HG03521 (cell line): ENCODE measurements at regions not wholly inside any gene's neighbourhood (a gene's known extent, or its start where the extent isn't known, plus 50 kb on each side); places are given as distances from the start of the nearest gene placed in this dataset.
"Not testable (repeated sequence)": the region's sequence is repeated elsewhere in the genome, so short reads cannot be mapped to it uniquely, and the experiment has no call there.

ENCODE experiments used
- ATAC-seq: cut with Tn5 transposase; IDR thresholded peaks from one replicate; pipeline ENCODE4 v1.9.1; 2021; ENCODE audit warnings: mild to moderate bottlenecking, moderate library complexity; ENCODE audit not compliant: unreplicated experiment

DNA sequence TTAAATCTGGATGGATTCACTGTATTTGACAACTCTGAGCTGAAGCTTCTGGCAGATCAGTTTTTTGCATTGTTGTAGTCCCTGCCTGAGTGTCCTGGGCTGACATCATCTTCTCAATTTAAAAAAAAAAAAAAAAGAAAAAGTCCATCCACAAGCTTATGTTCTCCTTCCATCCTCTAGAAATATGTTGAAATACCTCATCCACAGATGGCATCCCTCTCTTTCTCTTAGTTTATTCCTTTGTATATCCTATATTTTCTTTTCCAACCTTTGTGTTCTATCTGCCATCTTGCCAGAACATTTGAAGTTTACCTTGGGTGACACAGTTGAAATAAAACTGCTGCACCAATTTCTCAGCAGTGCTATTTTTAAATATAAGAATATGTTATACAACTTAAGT lies 184.4 kb upstream of the PKN2 start:
- no peak for ATAC-seq

DNA sequence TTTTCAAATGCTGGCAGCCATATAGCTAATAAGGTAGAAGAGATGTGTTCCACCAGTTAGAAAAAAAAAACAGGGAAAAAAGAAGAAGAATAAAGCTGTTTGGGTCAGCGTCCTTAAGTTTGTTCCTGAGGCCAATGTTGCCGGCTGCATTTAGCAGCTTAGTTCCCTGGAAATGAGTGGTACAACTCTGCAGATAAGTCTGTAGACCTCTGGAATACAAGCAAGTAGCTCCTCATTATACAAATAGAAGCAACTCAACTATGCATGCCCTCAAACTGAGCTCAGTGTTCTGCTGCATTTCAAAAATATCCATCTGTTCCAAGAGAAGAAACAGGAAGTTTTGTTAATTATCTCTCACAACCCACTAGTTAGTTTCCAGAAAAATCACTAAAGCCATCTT lies 181.2 kb upstream of the PKN2 start:
- ATAC-seq: no peak

DNA sequence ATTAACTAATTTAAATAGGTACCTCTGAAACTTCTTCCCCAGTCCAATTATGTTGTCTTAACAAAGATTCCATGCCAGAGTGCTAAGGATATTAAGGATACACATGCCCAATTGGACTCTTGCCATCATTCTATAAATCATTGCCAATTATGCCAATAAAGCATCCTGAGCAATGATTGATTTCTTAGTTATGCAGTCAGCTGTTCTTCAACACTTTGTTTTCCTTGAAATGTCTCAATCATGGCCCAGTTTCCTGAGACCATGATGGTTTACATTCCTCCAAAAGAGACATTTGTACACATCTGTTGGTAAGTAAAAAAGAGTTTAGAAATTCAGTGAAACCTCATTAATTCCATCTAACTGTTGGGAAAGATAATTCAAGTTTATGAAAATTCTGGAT lies 180.4 kb upstream of the PKN2 start:
- ATAC-seq: no peak

DNA sequence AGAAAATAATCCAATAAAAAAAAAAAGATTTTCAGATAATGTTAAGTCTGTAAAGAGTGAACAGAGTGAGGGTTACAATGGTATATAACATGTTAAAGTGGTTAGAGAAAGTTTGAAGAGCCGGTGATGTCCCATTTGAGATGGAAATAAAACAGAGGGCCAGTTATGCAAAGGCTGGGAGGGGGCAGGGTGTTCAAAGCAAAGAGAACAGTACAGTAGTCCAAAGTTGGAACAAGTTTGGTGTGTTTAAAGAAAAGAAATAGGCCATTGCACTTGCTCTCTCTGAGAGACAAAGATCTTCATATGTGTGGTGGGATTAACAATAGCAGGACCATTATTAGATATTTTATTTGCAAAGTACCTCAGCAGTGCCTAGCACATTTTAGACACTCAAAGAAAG lies 179.5 kb upstream of the PKN2 start:
- no peak for ATAC-seq

DNA sequence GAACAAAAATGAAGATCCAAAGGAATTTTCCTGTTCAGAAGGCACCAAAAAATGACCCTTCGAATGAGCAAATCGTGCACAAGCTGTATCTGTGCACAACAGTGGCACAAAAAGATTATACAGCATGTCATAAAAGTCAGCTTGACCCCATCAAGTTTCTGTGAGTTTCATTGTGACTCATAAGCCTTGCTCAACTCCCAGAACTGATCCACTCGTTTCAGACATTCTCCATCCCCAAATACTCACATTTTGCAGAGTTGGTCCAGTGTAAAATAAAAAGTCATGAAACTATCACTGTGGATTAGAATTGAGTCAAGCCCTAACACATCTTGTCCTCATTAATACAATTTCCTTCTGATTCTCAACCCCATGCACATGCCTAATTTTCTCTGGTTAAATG lies 174.7 kb upstream of the PKN2 start:
- ATAC-seq: no peak

DNA sequence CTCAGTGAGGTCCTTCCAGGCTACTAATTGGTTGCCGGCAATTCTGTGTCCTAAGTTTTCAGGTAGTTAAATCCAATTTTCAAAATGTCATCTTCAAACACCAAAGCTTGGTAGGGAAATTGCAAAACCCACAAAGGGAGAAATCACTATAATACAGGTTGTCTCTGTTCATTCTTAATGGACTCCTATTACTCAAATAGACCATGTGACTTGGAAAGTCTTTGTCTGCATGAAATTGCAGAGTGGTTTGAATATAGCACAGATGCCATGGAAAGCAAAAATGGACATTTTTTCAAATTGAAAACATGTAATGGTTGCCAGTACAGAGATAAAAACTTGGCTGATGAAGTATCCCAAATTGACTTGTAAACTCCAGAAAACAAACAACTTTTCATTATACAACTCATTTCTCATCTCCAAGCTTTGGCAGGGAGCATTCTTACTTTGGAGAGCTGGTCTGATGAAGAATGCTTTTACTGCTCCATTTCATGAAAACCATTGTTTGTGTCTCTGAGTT lies 169.5 kb upstream of the PKN2 start:
- ATAC-seq: no peak

DNA sequence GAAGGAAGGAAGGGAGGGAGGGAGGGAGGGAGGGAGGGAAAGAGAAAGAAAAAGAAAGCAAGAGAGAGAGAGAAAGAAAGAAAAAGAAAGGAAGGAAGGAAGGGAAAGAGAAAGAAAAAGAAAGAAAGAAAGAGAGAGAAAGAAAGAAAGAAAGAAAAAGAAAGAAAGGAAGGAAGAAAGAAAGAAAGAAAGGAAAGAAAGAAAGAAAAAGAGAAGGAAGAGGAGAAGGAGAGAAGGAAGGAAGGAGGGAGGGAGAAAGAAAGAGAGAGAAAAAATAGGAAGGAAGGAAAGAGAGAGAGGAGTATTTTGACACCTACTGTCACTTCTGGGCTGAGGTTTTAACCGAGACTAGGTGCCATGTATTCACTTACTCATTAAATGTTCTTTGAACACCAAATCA lies 166.6 kb upstream of the PKN2 start:
- ATAC-seq: not testable (repeated sequence)

DNA sequence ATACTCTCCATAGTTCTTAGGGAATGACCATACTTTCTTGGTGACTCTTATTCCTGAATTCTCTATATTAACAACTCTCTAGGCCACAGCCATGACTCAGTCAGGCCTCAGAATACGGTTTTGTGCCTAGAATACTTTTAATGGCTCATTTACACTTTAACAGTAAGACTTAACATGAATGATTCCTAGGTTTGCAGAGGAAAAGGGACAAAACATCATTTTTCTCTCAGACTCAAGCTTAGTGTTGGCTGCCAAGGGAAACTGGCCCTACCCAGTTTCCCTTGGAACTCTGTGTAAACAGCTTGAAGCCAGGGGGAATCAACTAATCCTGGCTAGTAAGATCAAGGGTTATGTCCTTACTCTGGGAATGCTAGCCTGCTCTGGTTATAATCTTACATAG lies 164.9 kb upstream of the PKN2 start:
- no peak for ATAC-seq

DNA sequence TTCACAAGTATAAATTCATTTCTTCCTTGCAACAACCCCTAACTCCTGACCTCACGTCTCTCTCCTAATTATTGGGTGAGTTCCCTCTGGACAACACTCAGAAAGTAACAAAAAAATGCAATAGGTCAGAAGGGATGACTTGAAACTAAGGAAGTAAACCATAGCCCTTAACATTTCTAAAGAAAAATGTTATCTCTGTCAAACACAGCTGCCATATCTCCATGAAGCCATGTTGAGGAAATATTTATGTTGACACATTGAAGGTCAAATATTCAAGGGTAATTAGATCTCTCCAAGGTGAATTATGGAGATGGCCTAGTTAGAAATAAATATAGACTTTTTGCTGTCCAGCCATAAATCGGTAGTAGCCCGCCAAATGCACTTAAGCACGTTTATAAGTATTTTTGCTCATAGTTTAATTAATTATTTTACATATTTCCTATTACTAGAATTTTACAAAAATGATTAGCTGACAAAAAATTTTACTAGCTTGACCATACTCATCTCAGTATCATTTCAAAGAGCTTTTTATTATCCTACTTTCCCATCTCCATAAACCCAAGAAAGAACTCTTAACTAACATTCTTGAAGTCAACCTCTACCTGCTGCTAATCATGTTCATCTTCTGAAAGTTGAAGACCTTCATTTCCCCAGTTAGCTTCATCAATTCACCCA lies 160.1 kb upstream of the PKN2 start:
- no peak for ATAC-seq

DNA sequence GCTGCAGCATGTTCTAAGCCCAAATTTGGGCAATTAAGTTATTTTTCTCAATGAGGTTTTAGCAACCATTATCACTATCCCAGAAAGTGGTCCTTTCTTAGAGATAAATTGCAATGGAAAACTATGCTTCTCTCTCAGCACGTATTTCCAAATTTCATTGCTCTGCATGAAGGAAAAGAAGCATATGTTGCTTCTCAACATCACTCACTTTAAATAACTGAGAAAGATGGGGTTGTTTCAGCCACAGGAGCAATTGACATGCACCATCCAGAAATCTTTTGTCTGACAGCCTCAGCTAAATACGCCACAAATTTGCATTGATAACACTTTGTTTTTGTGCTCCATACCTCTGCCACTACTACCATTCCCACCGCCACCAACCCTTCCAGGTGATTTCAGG lies 157.6 kb upstream of the PKN2 start:
- ATAC-seq: no peak

DNA sequence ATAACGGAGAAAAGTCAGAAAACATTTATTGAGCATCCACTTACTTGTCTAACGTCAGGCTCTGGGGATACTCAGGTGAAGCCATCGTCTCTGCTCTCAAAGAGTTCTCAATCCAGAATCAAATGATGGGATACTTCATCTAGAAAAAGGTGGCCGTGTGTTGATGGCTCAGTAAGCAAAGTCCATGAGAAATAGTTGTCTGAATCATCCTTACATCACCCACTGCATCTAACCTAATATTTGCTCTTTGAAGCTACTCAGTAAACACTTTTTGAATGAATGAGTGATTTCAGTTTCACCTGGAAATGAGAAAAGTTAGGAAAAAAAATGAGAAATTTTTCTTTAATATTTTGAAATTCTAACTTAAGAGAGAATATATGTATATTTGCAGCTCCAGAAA lies 155.3 kb upstream of the PKN2 start:
- no peak for ATAC-seq

DNA sequence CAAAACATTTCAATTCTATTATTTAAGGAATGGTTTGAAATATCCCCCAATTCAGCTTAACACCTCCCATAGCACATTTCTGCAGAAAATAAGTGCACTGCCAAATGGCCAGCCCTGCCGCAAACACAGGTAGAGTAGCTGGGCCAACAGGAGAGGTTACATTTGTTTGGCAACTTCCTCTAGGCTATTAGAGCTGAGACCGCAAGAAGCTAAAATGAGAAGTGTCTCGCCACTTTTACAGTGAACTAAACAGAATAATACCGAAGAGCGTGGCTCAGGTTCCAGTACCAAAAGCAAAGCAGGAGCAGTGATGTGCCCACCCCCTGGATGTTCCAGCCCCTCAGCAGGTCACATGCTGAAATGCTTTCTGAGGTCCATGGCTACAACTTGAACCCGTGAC lies 154.5 kb upstream of the PKN2 start:
- ATAC-seq: no peak

DNA sequence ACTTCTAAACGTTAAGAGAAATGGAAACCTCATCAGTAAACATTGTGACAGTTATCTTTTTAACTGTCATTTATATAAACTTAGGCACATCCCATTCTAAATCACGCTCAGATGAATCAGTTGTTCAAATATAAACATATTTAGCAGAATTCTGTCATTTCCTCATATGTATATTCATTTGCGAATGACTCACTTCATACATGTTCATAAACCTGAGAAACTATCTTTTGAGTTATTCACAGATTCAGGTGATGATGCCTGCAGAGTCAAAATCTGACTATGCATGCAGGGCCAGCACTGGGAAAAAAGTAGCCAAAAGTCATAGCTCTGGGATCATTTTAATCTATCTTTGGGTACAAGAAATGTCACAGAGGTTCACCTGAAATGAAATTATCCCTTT lies 153.8 kb upstream of the PKN2 start:
- ATAC-seq: no peak

DNA sequence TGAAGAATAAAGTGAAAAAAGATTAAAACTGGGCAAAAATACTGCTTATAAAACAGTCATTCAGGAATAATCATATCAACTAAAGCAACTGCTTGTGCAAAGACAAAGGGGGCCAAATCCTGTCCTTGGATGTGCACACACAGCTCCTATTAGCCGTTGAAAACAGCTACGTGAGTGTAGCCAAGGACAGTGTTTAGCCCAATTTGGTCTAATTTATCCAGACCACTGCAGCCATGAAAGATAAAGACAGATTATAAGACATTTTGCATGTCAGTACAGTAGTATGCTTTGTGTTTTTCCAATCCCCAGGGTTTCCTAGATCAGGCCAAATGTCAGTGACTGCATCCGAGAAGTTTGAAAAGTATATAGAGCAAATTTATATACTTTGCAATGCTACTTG lies 146.3 kb upstream of the PKN2 start:
- ATAC-seq: no peak

DNA sequence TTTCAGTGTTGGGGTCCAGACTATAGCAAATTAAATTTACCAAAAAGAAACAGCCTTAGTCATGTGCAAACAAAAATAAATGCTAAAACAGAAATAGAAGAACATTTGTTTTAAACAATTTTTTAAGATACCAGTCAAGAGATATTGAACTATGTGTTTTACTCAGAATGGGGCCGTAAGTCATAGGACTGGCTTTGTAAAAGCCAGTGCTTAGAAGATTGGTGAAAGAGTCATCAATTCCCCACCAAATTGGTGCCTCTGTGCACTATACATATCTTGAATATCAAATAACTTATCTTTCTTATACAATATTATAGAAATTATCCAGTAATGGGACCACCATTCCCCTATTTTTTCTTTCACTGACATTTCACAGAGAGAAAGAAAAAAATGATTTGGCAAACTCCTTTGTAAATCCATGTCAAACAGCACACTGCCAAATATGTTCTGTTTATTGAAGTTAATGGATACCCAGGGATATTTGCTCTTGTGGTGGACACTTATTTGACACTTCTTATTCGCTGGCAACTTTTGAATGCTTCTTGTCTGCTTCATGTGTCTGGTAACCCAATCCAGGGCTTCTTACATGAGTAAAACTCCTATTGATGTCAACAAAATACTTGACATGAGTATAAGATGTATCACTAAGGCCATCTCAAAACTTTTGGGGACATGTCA lies 145.7 kb upstream of the PKN2 start:
- ATAC-seq: no peak

DNA sequence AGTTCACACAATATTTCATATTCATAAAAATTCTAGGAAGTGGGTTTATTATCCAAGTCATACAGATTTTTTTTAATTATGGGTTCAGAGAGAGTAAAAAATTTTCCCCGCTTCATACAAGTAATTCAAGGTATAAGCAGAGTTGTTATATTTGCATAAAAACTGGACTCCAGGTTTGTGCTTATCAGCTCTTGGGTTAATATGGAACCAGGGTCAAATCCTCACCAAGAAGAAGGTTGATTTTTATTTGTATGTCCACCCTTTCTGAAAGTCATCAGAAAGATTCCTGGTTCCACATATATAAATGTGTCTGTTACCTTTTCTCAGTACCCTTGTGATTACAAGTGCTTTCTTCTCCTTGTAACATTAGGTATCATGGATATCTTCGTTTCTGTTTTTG lies 143.8 kb upstream of the PKN2 start:
- ATAC-seq: no peak

DNA sequence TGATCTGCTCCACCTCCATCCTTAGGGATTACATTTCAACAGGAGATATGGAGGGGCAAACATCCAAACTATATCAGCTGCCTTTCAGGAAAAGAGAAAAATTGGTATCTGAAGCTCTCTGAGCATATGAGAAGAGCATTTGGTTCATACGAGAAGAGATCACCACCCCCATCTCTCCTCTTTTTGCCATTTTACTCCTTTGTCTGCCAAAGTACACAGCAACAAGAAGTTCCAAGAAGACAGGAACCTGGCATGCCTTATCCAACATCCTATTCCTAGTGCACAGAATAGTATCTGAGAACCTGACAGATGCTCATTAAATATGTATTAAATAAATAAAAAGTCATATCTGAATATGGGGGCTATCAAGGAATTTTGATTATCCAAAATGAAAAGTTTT lies 142.5 kb upstream of the PKN2 start:
- no peak for ATAC-seq

DNA sequence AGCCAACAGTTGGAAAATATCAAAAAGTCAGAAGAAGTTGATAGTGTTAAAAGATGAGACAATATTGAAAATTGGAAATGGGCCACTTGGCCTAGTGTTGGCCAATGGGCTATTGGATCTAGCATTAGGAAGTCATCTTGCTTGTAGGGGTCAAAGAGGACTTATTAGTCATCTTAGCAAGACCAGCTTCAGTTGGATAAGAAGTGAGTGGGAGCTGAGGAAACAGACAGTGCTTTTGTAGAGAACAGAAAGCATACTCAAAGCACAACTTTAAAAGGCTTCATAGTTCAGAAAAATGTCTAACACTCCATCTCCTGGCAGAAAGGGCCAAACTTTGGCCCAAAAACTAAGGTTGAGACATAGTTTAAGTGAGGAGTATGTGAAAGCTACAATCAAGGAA lies 139.9 kb upstream of the PKN2 start:
- no peak for ATAC-seq

DNA sequence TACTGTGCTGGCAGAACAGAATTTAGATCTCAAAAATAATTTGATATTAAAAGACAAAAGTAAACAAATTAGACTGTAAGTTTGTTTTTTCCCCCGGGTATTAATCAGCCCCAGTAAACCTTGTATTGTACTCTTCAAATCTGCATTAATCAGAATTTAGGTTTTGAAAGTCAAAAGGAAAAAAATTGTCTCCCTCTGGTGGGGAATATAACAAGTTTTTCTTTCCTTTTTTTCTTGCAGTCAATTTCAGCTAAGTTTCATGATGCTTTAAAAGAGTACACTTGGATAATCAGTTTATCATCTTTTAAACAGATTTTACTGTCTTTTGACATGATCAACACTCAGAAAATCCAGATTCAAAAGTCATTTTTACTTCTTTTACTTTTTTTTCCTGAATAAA lies 134.5 kb upstream of the PKN2 start:
- ATAC-seq: no peak

DNA sequence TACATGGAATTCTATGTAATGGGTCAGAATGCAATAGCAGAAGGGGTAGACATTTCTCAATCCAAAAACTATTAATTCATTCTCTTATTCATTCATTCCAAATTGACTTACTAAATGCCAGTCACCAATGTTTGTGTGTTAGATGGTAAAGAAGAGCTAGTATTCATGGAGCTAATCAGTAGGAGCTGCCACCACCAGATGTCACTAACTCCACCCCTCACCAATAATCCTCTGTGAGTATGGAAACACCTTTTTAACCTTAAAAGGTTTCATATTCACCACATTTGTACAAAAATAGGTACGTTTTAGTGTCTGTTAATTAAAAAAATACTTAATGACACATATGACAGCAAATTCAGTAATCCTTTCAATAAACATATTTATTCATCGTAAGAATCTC lies 131.8 kb upstream of the PKN2 start:
- no peak for ATAC-seq

DNA sequence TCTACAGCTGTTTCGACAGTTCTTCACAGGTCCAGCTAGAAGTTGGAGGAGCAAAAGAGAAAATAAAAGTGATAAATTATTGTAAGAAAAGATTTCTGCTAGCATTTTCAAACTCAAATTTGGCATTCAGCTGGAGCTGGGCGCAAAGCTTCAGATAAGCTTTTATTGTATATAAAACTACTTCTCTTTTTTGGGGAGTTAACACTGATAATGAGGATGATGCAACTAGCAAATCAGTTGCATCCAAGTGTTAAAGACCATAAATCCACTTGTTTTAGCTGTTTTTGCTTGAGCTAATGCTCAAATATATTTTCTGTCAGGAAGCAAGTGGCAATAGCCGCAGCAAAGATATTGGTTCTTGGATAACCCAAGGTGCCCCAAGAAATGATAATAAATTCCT lies 127.1 kb upstream of the PKN2 start:
- ATAC-seq: no peak

DNA sequence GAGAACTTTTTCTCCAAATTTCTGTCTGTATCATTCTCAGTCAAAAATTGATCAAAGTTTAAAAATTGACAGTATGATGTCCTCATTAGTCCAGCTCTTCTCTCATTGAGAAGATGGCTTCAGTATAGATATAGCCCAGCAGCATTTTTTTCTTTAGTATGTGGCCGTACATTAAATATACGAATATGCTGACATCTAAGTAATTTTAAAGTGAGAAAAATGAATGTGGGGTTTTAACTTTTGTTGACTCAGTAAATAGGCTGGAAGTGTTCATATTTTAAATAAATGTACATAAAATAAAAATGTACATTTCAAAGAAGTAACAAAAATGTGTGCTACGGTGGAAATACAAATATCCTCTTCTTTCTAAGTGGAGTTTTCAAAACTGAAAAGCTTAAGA lies 123.5 kb upstream of the PKN2 start:
- ATAC-seq: no peak

DNA sequence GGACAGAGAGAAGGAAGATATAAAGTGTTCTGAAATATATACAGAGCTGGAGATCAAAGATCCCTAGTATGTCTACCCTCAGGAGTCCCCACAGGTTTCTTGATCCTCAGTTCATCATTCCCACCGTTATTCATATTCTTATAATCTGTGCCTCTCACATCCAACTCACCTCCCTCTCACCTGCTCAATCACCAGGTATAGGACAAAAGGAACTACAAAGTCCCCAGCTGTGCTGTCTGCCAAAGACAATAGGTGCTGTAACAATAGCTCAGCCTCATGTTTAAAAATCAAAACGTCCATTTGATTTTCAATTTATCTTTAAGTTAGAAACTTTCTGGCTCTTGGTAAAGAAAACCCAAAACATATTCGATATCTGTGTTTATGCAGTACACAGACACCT lies 121.1 kb upstream of the PKN2 start:
- ATAC-seq: no peak
